NB4 (cell line): ENCODE measurements at regions not wholly inside any gene's neighbourhood (a gene's known extent, or its start where the extent isn't known, plus 50 kb on each side); places are given as distances from the start of the nearest gene placed in this dataset.

Source experiments
- DNase-seq: peaks from one replicate; pipeline ENCODE4 v3.0.0; 2010; ENCODE audit warnings: low read depth
- H3K4me3 ChIP-seq: one replicate; pipeline ENCODE4 v1.5.1; 2011; ENCODE audit warnings: mild to moderate bottlenecking, low read depth, low read length, moderate library complexity
- CTCF ChIP-seq: IDR thresholded peaks from one replicate; pipeline ENCODE4 v1.5.1; 2012; ENCODE audit warnings: low read depth, low read length
- MAX ChIP-seq: IDR thresholded peaks from 2 replicates; pipeline ENCODE4 v1.6.1; 2011; ENCODE audit warnings: low read depth, low read length
- MYC ChIP-seq: IDR thresholded peaks from 2 replicates; pipeline ENCODE4 v1.6.1; 2011; ENCODE audit warnings: low read depth, low read length
- POLR2A ChIP-seq: IDR thresholded peaks from 2 replicates; pipeline ENCODE4 v1.6.1; 2011; ENCODE audit warnings: mild to moderate bottlenecking; ENCODE audit not compliant: insufficient read length; ENCODE audit errors: extremely low read depth

- no peak for TF ChIP-seq MAX
- no peak for TF ChIP-seq POLR2A
- no peak for TF ChIP-seq CTCF
- TF ChIP-seq MYC, result no peak
- DNase-seq, result no peak
- no peak overlapping the region for H3K4me3 ChIP-seq
Measured at GRCh38 chr14:62629176-62629725, 416.0 kb downstream of the KCNH5 start.

- DNase-seq, result no peak
- no peak overlapping the region for H3K4me3 ChIP-seq
- TF ChIP-seq MAX (no peak), POLR2A (no peak), CTCF (no peak), MYC (no peak)
Measured at GRCh38 chr14:62631176-62631575, 414.1 kb downstream of the KCNH5 start.

GRCh38 chr14:62632771-62633170 lies 412.5 kb downstream of the KCNH5 start:
- TF ChIP-seq MAX (no peak), CTCF (no peak), MYC (no peak), POLR2A (no peak)
- DNase-seq, result no peak
- H3K4me3 ChIP-seq, result no peak overlapping the region

- no peak overlapping the region for H3K4me3 ChIP-seq
- DNase-seq, result no peak
- no peak for TF ChIP-seq POLR2A
- TF ChIP-seq CTCF, result no peak
- TF ChIP-seq MAX, result no peak
- TF ChIP-seq MYC, result no peak
Measured at GRCh38 chr14:62645649-62646048, 399.6 kb downstream of the KCNH5 start.
